RPMI7951 (cell line): ENCODE measurements at regions not wholly inside any gene's neighbourhood (a gene's known extent, or its start where the extent isn't known, plus 50 kb on each side); places are given as distances from the start of the nearest gene placed in this dataset.
"Not testable (repeated sequence)": the region's sequence is repeated elsewhere in the genome, so short reads cannot be mapped to it uniquely, and the experiment has no call there.

Source experiments
- DNase-seq: peaks from one replicate; pipeline ENCODE4 v3.0.0-alpha.2; 2012; ENCODE audit warnings: low read depth

GRCh38 chr14:105692110-105692685 lies 165.8 kb downstream of the TMEM121 start:
- not testable (repeated sequence) for DNase-seq

- no peak for DNase-seq
These were observed 168.6 kb downstream of the TMEM121 start for GRCh38 chr14:105694961-105695360.

- DNase-seq: not testable (repeated sequence)
These were observed 170.0 kb downstream of the TMEM121 start for GRCh38 chr14:105696388-105696787.

DNA sequence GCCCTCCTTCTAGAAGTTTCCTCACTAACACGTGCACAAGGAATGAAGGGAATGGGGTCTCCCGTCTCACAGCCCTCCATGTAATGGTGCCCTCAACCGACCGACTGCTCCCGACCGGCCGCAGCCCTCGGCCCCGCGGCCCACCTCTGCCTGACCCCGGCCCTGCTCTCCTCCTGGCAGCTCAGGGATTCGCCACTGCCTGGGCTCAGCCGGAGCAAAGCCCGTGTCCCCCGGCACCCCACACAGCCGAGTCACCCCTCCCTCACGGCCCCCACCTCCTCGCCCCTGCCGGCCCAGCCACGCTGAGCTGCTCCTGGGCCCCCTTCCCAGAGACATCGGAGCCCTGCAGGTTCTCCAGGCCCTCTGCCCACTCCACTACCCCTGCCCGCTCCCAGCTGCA lies 171.0 kb downstream of the TMEM121 start:
- DNase-seq: not testable (repeated sequence)

GRCh38 chr14:105697955-105698354 lies 171.6 kb downstream of the TMEM121 start:
- DNase-seq: not testable (repeated sequence)

DNA sequence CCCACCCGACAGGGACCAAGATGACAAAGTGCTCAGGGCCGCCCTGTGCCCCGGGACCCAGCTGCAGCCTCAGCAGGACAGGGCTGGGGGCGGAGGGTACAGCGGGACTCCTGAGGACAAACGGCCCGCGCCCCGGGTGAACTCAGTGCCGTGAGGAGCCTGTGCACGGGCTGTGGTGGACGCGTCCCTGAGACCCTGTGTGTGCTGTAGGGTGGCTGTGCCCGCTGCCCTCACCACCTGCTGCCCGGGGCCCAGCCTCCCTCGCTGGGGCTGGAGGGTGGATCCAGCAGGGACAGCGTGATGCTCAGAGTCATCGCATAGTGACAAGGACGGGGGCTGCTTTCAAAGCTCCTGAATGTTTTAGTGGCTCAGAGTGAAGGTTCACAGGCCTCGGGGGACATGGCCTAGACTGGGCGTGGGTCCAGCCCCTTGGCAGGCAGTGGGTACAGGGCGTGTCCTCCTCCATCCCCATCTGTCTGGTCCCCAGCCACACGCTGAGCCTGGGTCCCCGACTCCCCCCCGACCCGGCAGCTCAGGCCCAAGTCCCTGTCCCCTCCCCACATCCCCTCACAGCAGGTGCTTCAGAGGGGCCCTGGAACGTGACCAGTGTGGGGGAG lies 172.7 kb downstream of the TMEM121 start:
- DNase-seq: not testable (repeated sequence)

DNA sequence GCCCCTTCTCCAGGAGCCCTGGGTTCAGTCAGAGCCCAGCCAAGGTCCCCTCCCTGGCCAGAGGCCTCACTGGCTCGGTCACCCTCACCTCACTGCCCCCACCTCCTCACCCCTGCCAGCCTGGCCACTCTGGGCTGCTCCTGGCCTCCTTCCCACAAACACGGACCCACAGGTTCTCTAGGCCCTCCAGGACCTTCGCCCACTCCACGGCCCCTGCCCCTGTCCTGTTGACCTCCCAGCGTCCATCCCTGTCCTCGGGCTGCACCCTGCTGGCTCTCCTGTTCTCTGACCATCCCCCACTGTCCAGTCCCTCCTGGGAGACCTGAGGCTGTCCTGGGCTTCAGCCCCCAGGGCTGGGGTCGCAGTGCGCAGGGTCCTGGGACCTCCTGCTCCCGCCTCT lies 173.3 kb downstream of the TMEM121 start:
- DNase-seq: not testable (repeated sequence)

GRCh38 chr14:105700146-105700545 lies 173.8 kb downstream of the TMEM121 start:
- DNase-seq: not testable (repeated sequence)

DNA sequence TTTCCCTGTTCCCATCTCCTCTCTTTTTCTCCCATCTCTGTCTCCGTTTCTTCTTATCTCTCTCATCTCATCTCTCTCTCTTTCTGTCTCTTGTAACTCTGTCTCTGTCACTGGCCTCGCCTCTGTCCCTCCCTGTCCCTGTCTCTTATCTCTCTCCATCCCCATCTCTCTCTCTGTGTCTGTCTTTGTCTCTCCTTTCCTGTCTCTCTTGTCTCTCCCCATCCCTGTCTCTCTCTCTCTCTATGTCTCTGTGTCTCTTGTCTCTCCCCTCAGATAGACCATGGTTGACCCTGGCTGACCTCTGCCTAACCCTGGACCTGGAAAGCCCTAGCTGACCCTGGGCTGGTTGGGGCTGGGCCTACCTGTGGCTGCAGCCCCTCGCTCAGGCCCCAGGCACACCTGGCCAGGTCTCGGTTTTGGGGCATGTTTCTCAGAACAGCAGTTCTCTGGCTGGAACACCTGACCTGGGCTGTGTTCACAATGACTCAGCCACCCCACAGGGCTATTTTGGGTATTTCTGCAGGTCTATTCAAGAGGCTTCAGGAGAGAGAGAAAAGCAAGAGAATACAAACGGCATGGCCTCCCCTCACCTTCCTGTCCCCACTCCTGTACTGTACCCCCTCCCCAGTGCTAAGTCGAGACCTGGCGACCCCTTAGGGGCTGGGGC lies 174.4 kb downstream of the TMEM121 start:
- DNase-seq: no peak

GRCh38 chr14:105701456-105702274 lies 175.3 kb downstream of the TMEM121 start:
- no peak for DNase-seq

- DNase-seq: no peak
These were observed 176.0 kb downstream of the TMEM121 start for GRCh38 chr14:105702275-105702817.

DNA sequence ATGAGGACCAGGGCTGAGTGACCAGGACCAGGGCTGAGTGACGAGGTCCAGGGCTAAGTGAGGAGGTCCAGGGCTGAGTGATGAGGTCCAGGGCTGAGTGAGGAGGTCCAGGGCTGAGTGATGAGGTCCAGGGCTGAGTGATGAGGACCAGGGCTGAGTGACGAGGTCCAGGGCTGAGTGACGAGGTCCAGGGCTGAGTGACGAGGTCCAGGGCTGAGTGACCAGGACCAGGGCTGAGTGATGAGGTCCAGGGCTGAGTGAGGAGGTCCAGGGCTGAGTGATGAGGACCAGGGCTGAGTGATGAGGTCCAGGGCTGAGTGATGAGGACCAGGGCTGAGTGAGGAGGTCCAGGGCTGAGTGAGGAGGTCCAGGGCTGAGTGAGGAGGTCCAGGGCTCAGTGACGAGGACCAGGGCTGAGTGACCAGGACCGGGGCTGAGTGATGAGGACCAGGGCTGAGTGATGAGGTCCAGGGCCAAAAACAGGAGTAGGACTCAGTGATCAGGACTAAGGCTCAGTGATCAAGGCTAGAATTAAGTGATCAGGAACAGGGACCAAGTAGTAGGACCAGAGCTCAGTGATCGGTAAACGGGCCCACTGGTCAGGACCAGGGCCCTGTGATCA lies 176.8 kb downstream of the TMEM121 start:
- not testable (repeated sequence) for DNase-seq

- not testable (repeated sequence) for DNase-seq
These were observed 177.7 kb downstream of the TMEM121 start for GRCh38 chr14:105704091-105704490.

GRCh38 chr14:105704492-105704891 lies 178.1 kb downstream of the TMEM121 start:
- not testable (repeated sequence) for DNase-seq

- DNase-seq: not testable (repeated sequence)
These were observed 179.1 kb downstream of the TMEM121 start for GRCh38 chr14:105705512-105705861.

- DNase-seq: not testable (repeated sequence)
These were observed 179.7 kb downstream of the TMEM121 start for GRCh38 chr14:105705862-105706700.

GRCh38 chr14:105706701-105707019 lies 180.3 kb downstream of the TMEM121 start:
- not testable (repeated sequence) for DNase-seq

- DNase-seq: not testable (repeated sequence)
These were observed 180.7 kb downstream of the TMEM121 start for GRCh38 chr14:105707099-105707498.

DNA sequence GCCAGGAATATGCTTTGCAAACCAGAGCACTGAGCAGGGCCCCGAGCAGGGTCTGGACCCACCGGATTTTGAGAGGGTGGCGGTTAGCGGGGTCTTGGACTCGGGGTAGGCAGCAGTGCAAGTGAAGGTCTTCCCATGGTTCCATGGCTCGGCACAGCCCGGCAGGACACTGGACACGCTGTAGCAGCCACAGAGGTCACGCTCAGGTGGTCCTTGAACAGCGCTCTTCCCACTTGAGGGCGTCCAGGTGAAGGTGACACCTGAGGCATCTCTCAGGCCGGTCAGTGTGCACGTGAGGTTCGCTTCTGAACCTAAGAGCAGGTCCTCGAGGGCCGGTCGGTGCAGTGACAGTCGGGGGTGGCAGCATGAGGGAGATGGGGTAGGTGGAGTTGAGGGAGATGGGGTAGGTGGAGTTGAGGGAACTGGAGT lies 181.4 kb downstream of the TMEM121 start:
- not testable (repeated sequence) for DNase-seq

GRCh38 chr14:105708251-105709134 lies 182.1 kb downstream of the TMEM121 start:
- DNase-seq: not testable (repeated sequence)
